22Rv1 (cell line): ENCODE measurements at regions not wholly inside any gene's neighbourhood (a gene's known extent, or its start where the extent isn't known, plus 50 kb on each side); places are given as distances from the start of the nearest gene placed in this dataset.

Experiments used
- CTCF ChIP-seq: fragments of 450-650 bp; IDR thresholded peaks from 2 replicates; pipeline ENCODE4 v1.5.1; 2017; ENCODE audit warnings: mild to moderate bottlenecking
- ZFX ChIP-seq: fragments of 450-650 bp; IDR thresholded peaks from 2 replicates; pipeline ENCODE4 v1.6.1; 2017; ENCODE audit warnings: antibody characterized with exemption, borderline replicate concordance

- TF ChIP-seq CTCF, result peak; percentile 63
- TF ChIP-seq ZFX, result no peak
These were observed 136.9 kb downstream of the SLC38A1 start for GRCh38 chr12:46131732-46132469.
